HepG2 (cell line): ENCODE measurements at regions not wholly inside any gene's neighbourhood (a gene's known extent, or its start where the extent isn't known, plus 50 kb on each side); places are given as distances from the start of the nearest gene placed in this dataset.

Experiments used
- ATAC-seq: fragments of 200-7000 bp; cut with Tn5 transposase; 3 replicates; pipeline ENCODE4 v1.9.1; 2020; ENCODE audit warnings: mild to moderate bottlenecking, moderate library complexity
- BruUV-seq: library from RNA; stranded (reverse); fragments of 400-500 nt; replicated peaks from 2 replicates; lab custom pipeline; 2021; lab: Mats Ljungman, UMichigan
- CTCF ChIA-PET: fragments of 300-600 bp; formaldehyde crosslinking; extraction: SDS; loops from one replicate; lab custom pipeline; 2021; ENCODE audit warnings: low total read pairs, inconsistent platforms, low intra/inter-chr PET ratio; lab: Yijun Ruan, JAX
- POLR2A ChIA-PET: fragments of 350-600 bp; sonication (Branson Sonifier 250); formaldehyde crosslinking; loops from one replicate; lab custom pipeline; 2020; ENCODE audit warnings: antibody characterized with exemption, inconsistent platforms; lab: Yijun Ruan, JAX
- DNase-seq: peaks from one replicate; pipeline ENCODE4 v3.0.0-alpha.2; 2015; ENCODE audit warnings: low spot score
- FAIRE-seq: peaks from 3 replicates; lab custom pipeline; 2011; peaks lifted over from hg19 to GRCh38; lab: Jason Lieb, UNC
- H2AFZ ChIP-seq: one replicate; pipeline ENCODE4 v1.6.1; 2011; ENCODE audit warnings: low read length, inconsistent platforms
- H3K27ac ChIP-seq: fragments of 300-600 bp; 3 replicates; pipeline ENCODE4 v1.8.0; 2011; ENCODE audit warnings: mixed run types, mild to moderate bottlenecking, mixed read lengths, low read length, inconsistent platforms; ENCODE audit not compliant: insufficient read depth; ENCODE audit errors: extremely low read length
- H3K27me3 ChIP-seq, 2 experiments: fragments of 200-600 bp in 1 of 2; 2 replicates in 1 of 2; 3 replicates in 1 of 2; pipeline versions ENCODE4 v1.6.0 to v1.8.0; 2011; ENCODE audit warnings: low read length in 2 of 2, mild to moderate bottlenecking in 2 of 2, moderate library complexity in 2 of 2, inconsistent platforms in 1 of 2; ENCODE audit not compliant: insufficient read depth in 2 of 2, control insufficient read depth in 1 of 2
- H3K36me3 ChIP-seq, 2 experiments: fragments of 200-600 bp in 1 of 2; replicated peaks in 1 of 2; 2 replicates in 1 of 2; 3 replicates in 1 of 2; pipeline versions ENCODE4 v1.5.1 to v1.8.0; 2011; ENCODE audit warnings: low read length in 2 of 2, inconsistent platforms in 1 of 2; ENCODE audit not compliant: insufficient read depth in 2 of 2, control insufficient read depth in 1 of 2
- H3K4me1 ChIP-seq: 2 replicates; pipeline ENCODE4 v1.5.1; 2012; ENCODE audit warnings: low read length, inconsistent platforms; ENCODE audit not compliant: insufficient read depth
- H3K4me2 ChIP-seq: 2 replicates; pipeline ENCODE4 v1.6.0; 2011; ENCODE audit warnings: low read depth, low read length, inconsistent platforms
- H3K4me3 ChIP-seq, 3 experiments: fragments of 200-600 bp in 1 of 3; sonication (generic), shearing (Covaris generic) in 1 of 3; replicated peaks in 1 of 3; 2 replicates each; pipeline ENCODE4 v1.5.1; 2011 to 2016; ENCODE audit warnings: low read length in 3 of 3, inconsistent platforms in 2 of 3, low read depth in 2 of 3, mild to moderate bottlenecking in 2 of 3, control low read depth in 1 of 3, mixed read lengths in 1 of 3; ENCODE audit not compliant: insufficient read depth in 1 of 3
- H3K79me2 ChIP-seq: one replicate; pipeline ENCODE4 v1.6.1; 2011; ENCODE audit warnings: low read length, inconsistent platforms; ENCODE audit not compliant: insufficient read depth
- H3K9ac ChIP-seq: 2 replicates; pipeline ENCODE4 v1.6.0; 2011; ENCODE audit warnings: mild to moderate bottlenecking, low read depth, low read length, inconsistent platforms; ENCODE audit not compliant: insufficient read depth
- H3K9me3 ChIP-seq: 2 replicates; pipeline ENCODE4 v1.5.1; 2012; ENCODE audit warnings: mild to moderate bottlenecking, low read length
- H4K20me1 ChIP-seq: 2 replicates; pipeline ENCODE4 v1.6.0; 2011; ENCODE audit warnings: inconsistent platforms, mild to moderate bottlenecking, low read length, moderate library complexity; ENCODE audit not compliant: insufficient read depth
- ARID2 ChIP-seq: sonication (generic); formaldehyde crosslinking; IDR thresholded peaks from 2 replicates; pipeline ENCODE4 v1.8.1; 2022; ENCODE audit warnings: mild to moderate bottlenecking, missing genetic modification reagents, borderline replicate concordance
- BHLHE40 ChIP-seq: IDR thresholded peaks from 2 replicates; pipeline ENCODE4 v1.6.1; 2011; ENCODE audit warnings: low read length, improper control_type of control experiment
- CSRNP2 ChIP-seq: sonication (generic); formaldehyde crosslinking; conservative IDR thresholded peaks from 2 replicates; pipeline ENCODE4 v1.8.0; 2022; ENCODE audit warnings: low read depth, missing genetic modification reagents
- DMAP1 ChIP-seq: IDR thresholded peaks from 2 replicates; pipeline ENCODE4 v1.6.1; 2016
- EZH2 ChIP-seq: conservative IDR thresholded peaks from 2 replicates; pipeline ENCODE4 v1.6.1; 2012; ENCODE audit warnings: mild to moderate bottlenecking, low read depth, low read length, moderate library complexity
- HMG20B ChIP-seq: conservative IDR thresholded peaks from 2 replicates; pipeline ENCODE4 v1.6.1; 2016; ENCODE audit warnings: missing genetic modification reagents, missing compliant biosample characterization
- KDM3A ChIP-seq: IDR thresholded peaks from 2 replicates; pipeline ENCODE4 v1.6.1; 2018; ENCODE audit warnings: low read depth, missing compliant biosample characterization
- PAF1 ChIP-seq: IDR thresholded peaks from 2 replicates; pipeline ENCODE4 v1.6.1; 2016; ENCODE audit warnings: missing genetic modification reagents, missing compliant biosample characterization
- TRIM24 ChIP-seq: sonication (generic); formaldehyde crosslinking; IDR thresholded peaks from 2 replicates; pipeline ENCODE4 v1.8.0; 2022; ENCODE audit warnings: mild to moderate bottlenecking, missing genetic modification reagents
- TSC22D2 ChIP-seq: sonication (generic); formaldehyde crosslinking; IDR thresholded peaks from 2 replicates; pipeline ENCODE4 v1.5.1; 2020; ENCODE audit warnings: missing genetic modification reagents, mild to moderate bottlenecking, borderline replicate concordance
- ZKSCAN8 ChIP-seq: IDR thresholded peaks from 2 replicates; pipeline ENCODE4 v1.6.1; 2016; ENCODE audit warnings: borderline replicate concordance, missing genetic modification reagents, missing compliant biosample characterization
- ZNF616 ChIP-seq: sonication (generic); formaldehyde crosslinking; IDR thresholded peaks from 2 replicates; pipeline ENCODE4 v1.5.0; 2020; ENCODE audit warnings: low read depth, mild to moderate bottlenecking, missing genetic modification reagents
- ZNF710 ChIP-seq: sonication (generic); formaldehyde crosslinking; IDR thresholded peaks from 2 replicates; pipeline ENCODE4 v1.5.0; 2020; ENCODE audit warnings: mild to moderate bottlenecking, missing genetic modification reagents, borderline replicate concordance
- WGBS: methylation state at CpG from one replicate; pipeline ENCODE4 v1.1.6; 2017; ENCODE audit warnings: low lambda C conversion rate; 5-methylcytosine and 5-hydroxymethylcytosine counted together
- in situ Hi-C: cut with HindIII; loops from 2 replicates; pipeline ENCODE4 v1.10.0; 2017; ENCODE audit warnings: low pct_unique_long_range_greater_than_20kb; ENCODE audit not compliant: extremely low pct_ligation_motif_present
- intact Hi-C: fragments of 100-400 bp; cut with micrococcal nuclease; formaldehyde crosslinking; loops from one replicate; pipeline ENCODE4 v1.10.0; 2022; ENCODE audit not compliant: unreplicated experiment

GRCh38 chr6:113600551-113601339 lies 256.4 kb upstream of the MARCKS start:
- no peak overlapping the region for H3K27ac ChIP-seq
- no peak overlapping the region for H3K4me2 ChIP-seq
- ChIA-PET CTCF (no interaction called here), POLR2A (no interaction called here)
- peaks cover 24% of the 10 kb centered on the region for H3K4me1 ChIP-seq
- no peak overlapping the region for H2AFZ ChIP-seq
- BruUV-seq = no TSS peak
- no peak overlapping the region for H3K4me3 ChIP-seq
- intact Hi-C loops = no loop called here
- WGBS = 32% methylated on average over 2 of the region's 2 CpGs
- TF ChIP-seq ARID2 (CRISPR knock-in tag) (no peak), EZH2 (no peak), ZNF710 (CRISPR knock-in tag) (no peak), KDM3A (CRISPR knock-in tag) (no peak), DMAP1 (CRISPR knock-in tag) (no peak), BHLHE40 (no peak), HMG20B (CRISPR knock-in tag) (no peak), ZNF616 (CRISPR knock-in tag) (no peak), ZKSCAN8 (CRISPR knock-in tag) (no peak), PAF1 (CRISPR knock-in tag) (no peak), CSRNP2 (CRISPR knock-in tag) (no peak), TRIM24 (CRISPR knock-in tag) (no peak), TSC22D2 (CRISPR knock-in tag) (no peak)
- no peak overlapping the region for H3K9ac ChIP-seq
- peaks cover 0 to 2% of the 10 kb centered on the region in 2 experiments; a peak in 2 of 5 replicates for H3K27me3 ChIP-seq
- FAIRE-seq = no peak
- H3K9me3 ChIP-seq = no peaks in the 10 kb centered on the region
- in situ Hi-C loops = no loop called here
- no peak for ATAC-seq
- H3K79me2 ChIP-seq = no peaks in the 10 kb centered on the region
- H3K36me3 ChIP-seq = no peaks in the 10 kb centered on the region
- H4K20me1 ChIP-seq = no peaks in the 10 kb centered on the region
- DNase-seq = no peak
